AG09309 (cell line): ENCODE measurements at regions not wholly inside any gene's neighbourhood (a gene's known extent, or its start where the extent isn't known, plus 50 kb on each side); places are given as distances from the start of the nearest gene placed in this dataset.

Source experiments
- DNase-seq: peaks from one replicate; pipeline ENCODE4 v3.0.0-alpha.2; 2010; ENCODE audit warnings: low read depth
- H3K4me3 ChIP-seq: 2 replicates; pipeline ENCODE4 v1.5.1; 2011; ENCODE audit warnings: mild to moderate bottlenecking, low read depth, low read length, moderate library complexity; ENCODE audit not compliant: control insufficient read depth
- TF ChIP-seq, protein P1 (sequence below): IDR thresholded peaks from 2 replicates; pipeline ENCODE4 v1.5.1; 2011; ENCODE audit warnings: mild to moderate bottlenecking, low read depth, low read length, inconsistent platforms; ENCODE audit not compliant: insufficient read depth, control insufficient read depth; ENCODE audit errors: missing control alignments

DNA sequence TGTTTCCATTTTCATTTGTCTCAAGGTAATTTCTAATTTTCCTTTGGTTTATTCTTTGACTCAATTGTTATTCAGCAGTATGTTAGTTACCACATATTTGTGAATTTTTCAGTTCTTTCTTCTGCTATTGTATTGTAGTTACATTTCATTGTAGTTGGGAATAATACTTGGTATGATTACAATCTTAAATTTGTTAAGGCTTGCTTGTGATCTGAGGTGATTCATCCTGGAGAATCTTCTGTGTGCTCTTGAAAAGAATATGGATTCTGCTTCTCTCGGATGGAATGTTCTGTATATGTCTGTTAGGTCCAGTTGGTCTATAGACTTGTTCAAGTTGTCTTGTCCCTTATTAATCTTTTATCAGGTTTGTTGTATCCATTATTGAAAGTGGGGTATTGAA is 63.4 kb upstream of the VEPH1 start:
- TF ChIP-seq, protein P1, sequence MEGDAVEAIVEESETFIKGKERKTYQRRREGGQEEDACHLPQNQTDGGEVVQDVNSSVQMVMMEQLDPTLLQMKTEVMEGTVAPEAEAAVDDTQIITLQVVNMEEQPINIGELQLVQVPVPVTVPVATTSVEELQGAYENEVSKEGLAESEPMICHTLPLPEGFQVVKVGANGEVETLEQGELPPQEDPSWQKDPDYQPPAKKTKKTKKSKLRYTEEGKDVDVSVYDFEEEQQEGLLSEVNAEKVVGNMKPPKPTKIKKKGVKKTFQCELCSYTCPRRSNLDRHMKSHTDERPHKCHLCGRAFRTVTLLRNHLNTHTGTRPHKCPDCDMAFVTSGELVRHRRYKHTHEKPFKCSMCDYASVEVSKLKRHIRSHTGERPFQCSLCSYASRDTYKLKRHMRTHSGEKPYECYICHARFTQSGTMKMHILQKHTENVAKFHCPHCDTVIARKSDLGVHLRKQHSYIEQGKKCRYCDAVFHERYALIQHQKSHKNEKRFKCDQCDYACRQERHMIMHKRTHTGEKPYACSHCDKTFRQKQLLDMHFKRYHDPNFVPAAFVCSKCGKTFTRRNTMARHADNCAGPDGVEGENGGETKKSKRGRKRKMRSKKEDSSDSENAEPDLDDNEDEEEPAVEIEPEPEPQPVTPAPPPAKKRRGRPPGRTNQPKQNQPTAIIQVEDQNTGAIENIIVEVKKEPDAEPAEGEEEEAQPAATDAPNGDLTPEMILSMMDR = no peak
- no peak for DNase-seq
- no peak overlapping the region for H3K4me3 ChIP-seq

DNA sequence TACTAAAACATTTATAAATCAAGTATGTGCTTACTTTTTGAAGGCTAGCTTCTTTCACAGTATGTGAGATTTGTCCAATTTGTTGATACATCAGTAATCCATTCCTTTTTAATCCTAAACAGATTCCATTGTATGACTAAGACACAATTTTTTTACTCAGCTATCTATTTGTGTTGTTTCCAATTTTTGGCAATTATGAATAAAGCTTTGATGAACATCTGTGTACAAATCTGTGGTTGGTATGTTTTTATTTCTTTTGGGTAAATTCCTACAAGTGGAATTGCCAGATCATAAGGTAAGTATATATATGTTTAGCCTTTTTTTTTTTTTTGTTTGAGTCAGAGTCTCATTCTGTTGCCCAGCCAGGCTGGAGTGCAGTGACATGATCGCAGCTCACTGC is 56.2 kb upstream of the VEPH1 start:
- TF ChIP-seq, protein P1 = no peak
- DNase-seq = no peak
- H3K4me3 ChIP-seq = no peak overlapping the region
